PC-9 (cell line): ENCODE measurements at regions not wholly inside any gene's neighbourhood (a gene's known extent, or its start where the extent isn't known, plus 50 kb on each side); places are given as distances from the start of the nearest gene placed in this dataset.

Experiments used
- CTCF ChIP-seq: fragments of 200-600 bp; sonication (generic); conservative IDR thresholded peaks from 2 replicates; pipeline ENCODE4 v1.6.1; 2017; ENCODE audit warnings: mixed run types, antibody characterized with exemption, mild to moderate bottlenecking, moderate library complexity
- EZH2 ChIP-seq: fragments of 200-600 bp; sonication (generic); IDR thresholded peaks from 2 replicates; pipeline ENCODE4 v1.8.0; 2017; ENCODE audit warnings: antibody characterized with exemption, low read depth

- TF ChIP-seq EZH2 = no peak
- TF ChIP-seq CTCF = no peak
These were observed 159.9 kb upstream of the WWC1 start for GRCh38 chr5:168131519-168131918.
